Adrenal gland (tissue), 9 donors: ENCODE measurements at regions not wholly inside any gene's neighbourhood (a gene's known extent, or its start where the extent isn't known, plus 50 kb on each side); places are given as distances from the start of the nearest gene placed in this dataset.

Experiments used
- DNase-seq, 7 donors: peaks; one replicate each; pipeline ENCODE4 v3.0.0-alpha.2; 2019 to 2020
- H3K27ac ChIP-seq, 5 donors: fragments of 200-600 bp; sonication (generic) in 4 of 5; 1 replicate in 3 of 5; 2 replicates in 2 of 5; pipeline versions ENCODE4 v1.5.1 to v1.8.0; 2016 to 2020; ENCODE audit warnings: mild to moderate bottlenecking in 1 of 5
- H3K27me3 ChIP-seq: fragments of 200-600 bp; 2 replicates; pipeline ENCODE4 v1.8.0; 2021
- H3K36me3 ChIP-seq, 2 donors: fragments of 200-600 bp; replicated peaks in 1 of 2; 1 replicate in 1 of 2; 2 replicates in 1 of 2; pipeline versions ENCODE4 v1.5.1 to v1.8.0; 2018 to 2022
- H3K4me1 ChIP-seq, 2 donors: fragments of 200-600 bp; replicated peaks in 1 of 2; 1 replicate in 1 of 2; 2 replicates in 1 of 2; pipeline versions ENCODE4 v1.5.1 to v1.8.0; 2018 to 2021
- H3K4me3 ChIP-seq, 4 donors: fragments of 200-600 bp; sonication (generic) in 3 of 4; one replicate each; pipeline ENCODE4 v1.5.1; 2016 to 2018
- H3K9me3 ChIP-seq, 3 donors: fragments of 200-600 bp; sonication (generic) in 1 of 3; replicated peaks in 1 of 3; 1 replicate in 2 of 3; 2 replicates in 1 of 3; pipeline versions ENCODE4 v1.5.1 to v1.8.0; 2016 to 2021
- CTCF ChIP-seq, 6 experiments: fragments of 450-650 bp in 4 of 6; fragments of 200-600 bp in 2 of 6; sonication (generic) in 1 of 6; IDR thresholded peaks; 1 replicate in 5 of 6; 2 replicates in 1 of 6; pipeline versions ENCODE4 v1.5.1 to v1.8.0; 2016 to 2021; ENCODE audit warnings: antibody characterized with exemption in 6 of 6, mild to moderate bottlenecking in 2 of 6, moderate library complexity in 1 of 6
- POLR2A ChIP-seq, 2 donors: fragments of 450-650 bp; IDR thresholded peaks; one replicate each; pipeline ENCODE4 v1.6.1; 2017; ENCODE audit warnings: antibody characterized with exemption in 2 of 2, mild to moderate bottlenecking in 2 of 2, moderate library complexity in 1 of 2
- WGBS, 4 donors: extraction: QIAGEN DNeasy Blood & Tissue Kit in 2 of 4; methylation state at CpG; one replicate each; pipeline versions ENCODE4 v1.1.5 to v1.1.7; 2013 to 2017; 5-methylcytosine and 5-hydroxymethylcytosine counted together
- intact Hi-C, 2 donors: fragments of 100-400 bp; cut with DNase I; formaldehyde crosslinking; loops; one replicate each; pipeline versions ENCODE4 v1.14.1 to v1.15.0; 2022 to 2023
- donor health status: healthy with polysubstance abuse.
- donor health status: Bipolar disorder and iron deficiency.
- donor health status: DM: yes; HTN: yes; CAD: no.
- donor health status: DM: no; HTN: no; CAD: no.
- donor health status: DM: no; HTN: no; CAD: no.

- no peak for DNase-seq
- no peaks in the 10 kb centered on the region for H3K9me3 ChIP-seq
- no peak overlapping the region for H3K27ac ChIP-seq
- intact Hi-C loops: no loop called here
- no peaks in the 10 kb centered on the region for H3K4me1 ChIP-seq
- H3K4me3 ChIP-seq: no peak overlapping the region
- TF ChIP-seq CTCF (IDR thresholded peaks at IDR 0.05) (no peak), POLR2A (IDR thresholded peaks at IDR 0.05) (no peak)
- no peaks in the 10 kb centered on the region for H3K36me3 ChIP-seq
- 56 to 77% (median 66%) methylated on average over 1 of the region's 1 CpG for WGBS, 4 donors
- no peaks in the 10 kb centered on the region for H3K27me3 ChIP-seq
These were observed 514.9 kb downstream of the TMA16 start for GRCh38 chr4:164009435-164009834.

GRCh38 chr4:164011791-164012190, 517.3 kb downstream of the TMA16 start:
- Histone ChIP-seq H3K27ac (no peak overlapping the region), H3K4me1 (no peaks in the 10 kb centered on the region), H3K36me3 (no peaks in the 10 kb centered on the region), H3K4me3 (no peak overlapping the region), H3K9me3 (no peaks in the 10 kb centered on the region), H3K27me3 (no peaks in the 10 kb centered on the region)
- intact Hi-C loops: no loop called here
- 50 to 73% (median 61%) methylated on average over 4 of the region's 4 CpGs for WGBS, 4 donors
- no peak for DNase-seq
- TF ChIP-seq POLR2A (IDR thresholded peaks at IDR 0.05) (no peak), CTCF (IDR thresholded peaks at IDR 0.05) (no peak)

GRCh38 chr4:164012396-164013027, 518.0 kb downstream of the TMA16 start:
- no peaks in the 10 kb centered on the region for H3K9me3 ChIP-seq
- peak in 1 of 7 donors; percentile 15 for DNase-seq
- intact Hi-C loops: no loop called here
- no peak overlapping the region for H3K27ac ChIP-seq
- WGBS, 4 donors: 5 to 29% (median 7%) methylated on average over 3 of the region's 3 CpGs
- H3K36me3 ChIP-seq: no peaks in the 10 kb centered on the region
- no peaks in the 10 kb centered on the region for H3K4me1 ChIP-seq
- TF ChIP-seq POLR2A (IDR thresholded peaks at IDR 0.05) (no peak), CTCF (IDR thresholded peaks at IDR 0.05) (peak in 2 of 6 experiments; percentile 9 to 19)
- H3K4me3 ChIP-seq: no peak overlapping the region
- H3K27me3 ChIP-seq: no peaks in the 10 kb centered on the region

- no peak for TF ChIP-seq CTCF (IDR thresholded peaks at IDR 0.05)
- no peak for TF ChIP-seq POLR2A (IDR thresholded peaks at IDR 0.05)
- intact Hi-C loops: no loop called here
- Histone ChIP-seq H3K36me3 (no peaks in the 10 kb centered on the region), H3K27ac (no peak overlapping the region), H3K4me1 (no peaks in the 10 kb centered on the region), H3K4me3 (no peak overlapping the region), H3K27me3 (no peaks in the 10 kb centered on the region), H3K9me3 (no peaks in the 10 kb centered on the region)
- no peak for DNase-seq
These were observed 527.5 kb downstream of the TMA16 start for GRCh38 chr4:164021947-164022346.
